HCT116 (cell line): ENCODE measurements at regions not wholly inside any gene's neighbourhood (a gene's known extent, or its start where the extent isn't known, plus 50 kb on each side); places are given as distances from the start of the nearest gene placed in this dataset.

Source experiments
- ATAC-seq: fragments of 200-7000 bp; cut with Tn5 transposase; 2 replicates; pipeline ENCODE4 v1.9.1; 2020; ENCODE audit warnings: mild to moderate bottlenecking, moderate library complexity
- BruUV-seq: library from RNA; stranded (reverse); fragments of 400-500 nt; replicated peaks from 2 replicates; lab custom pipeline; 2021; lab: Mats Ljungman, UMichigan
- CTCF ChIA-PET: fragments of 300-600 bp; sonication (Branson Sonifier 250); formaldehyde crosslinking; loops from one replicate; lab custom pipeline; 2021; ENCODE audit warnings: antibody characterized with exemption; lab: Charles Lee
- POLR2A ChIA-PET: fragments of 300-600, 350-600 bp; sonication (Branson Sonifier 250); formaldehyde crosslinking; loops from one replicate; lab custom pipeline; 2021; ENCODE audit warnings: antibody characterized with exemption; lab: Charles Lee
- RAD21 ChIA-PET, 2 experiments: fragments of 300-600 bp; sonication (Branson Sonifier 250); formaldehyde crosslinking; loops; one replicate each; lab custom pipeline; 2023; ENCODE audit warnings: low total read pairs in 2 of 2; ENCODE audit not compliant: uncharacterized antibody in 2 of 2, unreplicated experiment in 2 of 2, low non-redundant PET in 1 of 2; lab: Charles Lee
- DNase-seq: peaks from one replicate; pipeline ENCODE4 v3.0.0-alpha.2; 2010; ENCODE audit warnings: low read depth, low spot score
- H2AFZ ChIP-seq: fragments of 200-600 bp; shearing (Covaris generic), sonication (generic); 2 replicates; pipeline ENCODE4 v1.6.1; 2017; ENCODE audit warnings: low read depth, mixed run types, mixed read lengths, antibody characterized with exemption, low read length; ENCODE audit not compliant: poor library complexity, severe bottlenecking
- H3K27ac ChIP-seq: 2 replicates; pipeline ENCODE4 v1.5.1; 2012; ENCODE audit warnings: low read depth, low read length
- H3K27me3 ChIP-seq: fragments of 200-600 bp; sonication (generic); 2 replicates; pipeline ENCODE4 v1.6.1; 2016; ENCODE audit warnings: mixed run types, low read length, mixed read lengths; ENCODE audit not compliant: insufficient read depth
- H3K36me3 ChIP-seq, 2 experiments: fragments of 200-500 bp in 1 of 2; fragments of 200-600 bp in 1 of 2; sonication (Bioruptor generic) in 1 of 2; sonication (generic) in 1 of 2; 2 replicates each; pipeline versions ENCODE4 v1.5.1 to v1.6.1; 2014 to 2016; ENCODE audit warnings: low read length in 2 of 2, inconsistent platforms in 1 of 2, mixed read lengths in 1 of 2, mixed run types in 1 of 2; ENCODE audit not compliant: insufficient read depth in 2 of 2, control insufficient read depth in 1 of 2
- H3K4me1 ChIP-seq, 2 experiments: fragments of 200-600 bp in 1 of 2; sonication (generic) in 1 of 2; 2 replicates each; pipeline versions ENCODE4 v1.5.1 to v1.6.1; 2012 to 2017; ENCODE audit warnings: low read length in 2 of 2, inconsistent platforms in 1 of 2, mild to moderate bottlenecking in 1 of 2, mixed read lengths in 1 of 2, mixed run types in 1 of 2, moderate library complexity in 1 of 2; ENCODE audit not compliant: insufficient read depth in 2 of 2, control insufficient read depth in 1 of 2
- H3K4me2 ChIP-seq: fragments of 200-600 bp; sonication (generic); 2 replicates; pipeline ENCODE4 v1.6.1; 2017; ENCODE audit warnings: mixed run types, low read length, mixed read lengths
- H3K4me3 ChIP-seq, 2 experiments: fragments of 200-600 bp in 1 of 2; sonication (generic) in 1 of 2; replicated peaks in 1 of 2; 2 replicates each; pipeline ENCODE4 v1.5.1; 2011 to 2016; ENCODE audit warnings: low read length in 2 of 2, control low read depth in 1 of 2, low read depth in 1 of 2, mild to moderate bottlenecking in 1 of 2, mixed read lengths in 1 of 2, mixed run types in 1 of 2
- H3K79me2 ChIP-seq: fragments of 200-600 bp; sonication (generic); 2 replicates; pipeline ENCODE4 v1.6.1; 2017; ENCODE audit warnings: mild to moderate bottlenecking, mixed run types, low read length, moderate library complexity, mixed read lengths; ENCODE audit not compliant: insufficient read depth
- H3K9ac ChIP-seq: fragments of 200-600 bp; sonication (generic); 2 replicates; pipeline ENCODE4 v1.6.1; 2016; ENCODE audit warnings: low read length, mixed read lengths
- H3K9me2 ChIP-seq: fragments of 200-600 bp; sonication (generic), shearing (Covaris generic); 2 replicates; pipeline ENCODE4 v1.6.1; 2017; ENCODE audit warnings: mixed run types, mild to moderate bottlenecking, moderate library complexity; ENCODE audit not compliant: insufficient read depth
- H3K9me3 ChIP-seq, 2 experiments: fragments of 200-500 bp in 1 of 2; fragments of 200-600 bp in 1 of 2; sonication (Bioruptor generic) in 1 of 2; sonication (generic) in 1 of 2; 2 replicates each; pipeline ENCODE4 v1.6.1; 2014 to 2017; ENCODE audit warnings: low read length in 2 of 2, mixed read lengths in 2 of 2, inconsistent platforms in 1 of 2, low read depth in 1 of 2, mild to moderate bottlenecking in 1 of 2, mixed run types in 1 of 2, moderate library complexity in 1 of 2; ENCODE audit not compliant: control insufficient read depth in 1 of 2, insufficient read depth in 1 of 2
- H4K20me1 ChIP-seq: fragments of 200-600 bp; sonication (generic), shearing (Covaris generic); 2 replicates; pipeline ENCODE4 v1.6.1; 2017; ENCODE audit warnings: mixed run types, mild to moderate bottlenecking, moderate library complexity; ENCODE audit not compliant: insufficient read depth
- CBX3 ChIP-seq: IDR thresholded peaks from 2 replicates; pipeline ENCODE4 v1.6.1; 2012; ENCODE audit warnings: low read depth
- CEBPB ChIP-seq: IDR thresholded peaks from 2 replicates; pipeline ENCODE4 v1.6.1; 2012; ENCODE audit warnings: low read depth
- EGR1 ChIP-seq: IDR thresholded peaks from 2 replicates; pipeline ENCODE4 v1.6.1; 2012; ENCODE audit warnings: low read depth
- ELF1 ChIP-seq: IDR thresholded peaks from 2 replicates; pipeline ENCODE4 v1.6.1; 2012; ENCODE audit warnings: low read depth, borderline replicate concordance
- EZH2 ChIP-seq: fragments of 200-600 bp; sonication (generic); IDR thresholded peaks from 2 replicates; pipeline ENCODE4 v1.6.1; 2017; ENCODE audit warnings: antibody characterized with exemption, mixed run types
- POLR2A ChIP-seq: IDR thresholded peaks from 2 replicates; pipeline ENCODE4 v1.7.0; 2011; ENCODE audit warnings: borderline replicate concordance; ENCODE audit not compliant: insufficient read depth, insufficient read length; ENCODE audit errors: extremely low read depth
- POLR2AphosphoS5 ChIP-seq: IDR thresholded peaks from 2 replicates; pipeline ENCODE4 v1.6.1; 2011; ENCODE audit warnings: mild to moderate bottlenecking, low read depth, low read length, moderate library complexity
- REST ChIP-seq: IDR thresholded peaks from 2 replicates; pipeline ENCODE4 v1.6.1; 2012; ENCODE audit warnings: low read depth
- SIN3A ChIP-seq: IDR thresholded peaks from 2 replicates; pipeline ENCODE4 v1.6.1; 2012; ENCODE audit warnings: low read depth
- SP1 ChIP-seq: IDR thresholded peaks from 2 replicates; pipeline ENCODE4 v1.6.1; 2012; ENCODE audit warnings: low read depth
- SRF ChIP-seq: IDR thresholded peaks from 2 replicates; pipeline ENCODE4 v1.6.1; 2012; ENCODE audit warnings: low read depth
- TCF7L2 ChIP-seq: IDR thresholded peaks from 2 replicates; pipeline ENCODE4 v1.7.0; 2011; ENCODE audit warnings: borderline replicate concordance, inconsistent platforms; ENCODE audit not compliant: insufficient read depth, insufficient read length; ENCODE audit errors: extremely low read depth
- ZBTB33 ChIP-seq: IDR thresholded peaks from 2 replicates; pipeline ENCODE4 v1.6.1; 2011; ENCODE audit warnings: mild to moderate bottlenecking, low read length, moderate library complexity; ENCODE audit not compliant: insufficient replicate concordance; ENCODE audit errors: extremely low read depth
- ZNF274 ChIP-seq: fragments of 200-500 bp; sonication (Bioruptor generic); IDR thresholded peaks from 2 replicates; pipeline ENCODE4 v1.6.1; 2014; ENCODE audit warnings: mild to moderate bottlenecking, low read depth, low read length, inconsistent platforms
- intact Hi-C: fragments of 100-400 bp; cut with micrococcal nuclease; formaldehyde crosslinking; loops from 2 replicates; pipeline ENCODE4 v1.10.0; 2022
- TF ChIP-seq, protein P1 (sequence below): IDR thresholded peaks from 2 replicates; pipeline ENCODE4 v1.6.1; 2012

- TF ChIP-seq POLR2A, result no peak
- TF ChIP-seq SP1, result no peak
- TF ChIP-seq CBX3, result no peak
- TF ChIP-seq ZNF274, result no peak
- TF ChIP-seq EGR1, result no peak
- no peak for TF ChIP-seq ELF1
- H3K4me1 ChIP-seq, result peaks cover 5 to 8% of the 10 kb centered on the region in 2 experiments; a peak in 2 of 4 replicates
- no peaks in the 10 kb centered on the region for H3K36me3 ChIP-seq
- RAD21 ChIA-PET, result no interaction called here
- CTCF ChIA-PET, result no interaction called here
- POLR2A ChIA-PET, result no interaction called here
- H3K4me2 ChIP-seq, result no peak overlapping the region
- H3K27ac ChIP-seq, result no peak overlapping the region
- H3K27me3 ChIP-seq, result no peaks in the 10 kb centered on the region
- intact Hi-C loops, result no loop called here
- H3K9ac ChIP-seq, result no peak overlapping the region
- H3K79me2 ChIP-seq, result no peaks in the 10 kb centered on the region
- H4K20me1 ChIP-seq, result no peaks in the 10 kb centered on the region
- peak overlapping the region; percentile 92 for H2AFZ ChIP-seq
- no peak overlapping the region for H3K4me3 ChIP-seq
- DNase-seq (no peak), ATAC-seq (no peak)
- no TSS peak for BruUV-seq
- H3K9me3 ChIP-seq, result no peaks in the 10 kb centered on the region
- H3K9me2 ChIP-seq, result no peaks in the 10 kb centered on the region
Observed at GRCh38 chr7:80078886-80079285, 55.7 kb upstream of the GNAI1 start.

GRCh38 chr7:80078159-80078731 is 56.4 kb upstream of the GNAI1 start:
- CTCF ChIA-PET, result no interaction called here
- ATAC-seq, result 0 out of 2 replicates have a peak, but pooled peaks have one; percentile 40
- Histone ChIP-seq H3K4me2 (peak overlapping the region; percentile 42), H3K79me2 (no peaks in the 10 kb centered on the region), H3K36me3 (no peaks in the 10 kb centered on the region), H3K9me3 (no peaks in the 10 kb centered on the region), H4K20me1 (no peaks in the 10 kb centered on the region), H3K27me3 (no peaks in the 10 kb centered on the region), H2AFZ (peak overlapping the region; percentile 92), H3K27ac (no peak overlapping the region), H3K4me3 (no peak overlapping the region), H3K9me2 (no peaks in the 10 kb centered on the region), H3K4me1 (peaks cover 5 to 8% of the 10 kb centered on the region in 2 experiments; a peak in 2 of 4 replicates), H3K9ac (no peak overlapping the region)
- POLR2A ChIA-PET, result no interaction called here
- BruUV-seq, result no TSS peak
- intact Hi-C loops, result no loop called here
- no peak for DNase-seq
- RAD21 ChIA-PET, result no interaction called here
- TF ChIP-seq POLR2AphosphoS5 (no peak), ZBTB33 (no peak), SP1 (no peak), SRF (no peak), REST (no peak), EGR1 (no peak), EZH2 (no peak), POLR2A (no peak), CBX3 (no peak), CEBPB (no peak), TCF7L2 (no peak), SIN3A (no peak)
- TF ChIP-seq, protein P1, sequence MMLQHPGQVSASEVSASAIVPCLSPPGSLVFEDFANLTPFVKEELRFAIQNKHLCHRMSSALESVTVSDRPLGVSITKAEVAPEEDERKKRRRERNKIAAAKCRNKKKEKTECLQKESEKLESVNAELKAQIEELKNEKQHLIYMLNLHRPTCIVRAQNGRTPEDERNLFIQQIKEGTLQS, result no peak
